GM12892 (cell line): ENCODE measurements at regions not wholly inside any gene's neighbourhood (a gene's known extent, or its start where the extent isn't known, plus 50 kb on each side); places are given as distances from the start of the nearest gene placed in this dataset.

ENCODE experiments used
- POLR2A ChIP-seq: IDR thresholded peaks from 2 replicates; pipeline ENCODE4 v1.6.1; 2011; ENCODE audit warnings: low read depth, low read length, control low read depth
- POLR2AphosphoS5 ChIP-seq: IDR thresholded peaks from 2 replicates; pipeline ENCODE4 v1.6.1; 2011; ENCODE audit warnings: low read depth, low read length, control low read depth
- TAF1 ChIP-seq: IDR thresholded peaks from 2 replicates; pipeline ENCODE4 v1.6.1; 2011; ENCODE audit warnings: low read depth, mild to moderate bottlenecking, control low read depth, low read length, borderline replicate concordance

DNA sequence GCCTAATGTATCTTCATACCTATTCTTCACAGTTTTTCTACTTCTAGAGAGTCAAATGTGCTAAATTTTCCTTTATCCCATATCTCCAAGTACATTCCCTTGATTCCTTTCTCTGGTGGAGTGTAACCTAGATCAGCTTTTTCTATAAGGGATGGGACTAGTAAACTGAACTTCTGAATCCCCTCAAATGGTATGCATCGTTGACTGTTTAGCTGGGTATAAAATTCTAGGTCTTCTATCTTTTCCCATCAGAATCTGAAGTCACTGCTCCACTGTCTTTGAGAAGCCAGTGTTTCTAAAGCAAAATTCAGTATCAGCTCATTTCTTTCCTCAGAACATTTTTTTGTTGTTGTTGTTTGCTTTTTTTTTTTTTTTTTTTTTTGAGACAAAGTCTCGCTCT is 1256.8 kb downstream of the BRD1 start:
- TF ChIP-seq POLR2A: no peak
- TF ChIP-seq POLR2AphosphoS5: no peak
- no peak for TF ChIP-seq TAF1
